HepG2 (cell line): ENCODE measurements at regions not wholly inside any gene's neighbourhood (a gene's known extent, or its start where the extent isn't known, plus 50 kb on each side); places are given as distances from the start of the nearest gene placed in this dataset.

ENCODE experiments used
- GTF2F1 ChIP-seq: fragments of 150-350 bp; IDR thresholded peaks from 2 replicates; pipeline ENCODE4 v1.6.1; 2014; ENCODE audit warnings: low read length
- NBN ChIP-seq: fragments of 450-650 bp; conservative IDR thresholded peaks from 2 replicates; pipeline ENCODE4 v1.6.1; 2017
- UBTF ChIP-seq: sonication (generic); formaldehyde crosslinking; IDR thresholded peaks from 2 replicates; pipeline ENCODE4 v1.4.0; 2020; ENCODE audit warnings: mild to moderate bottlenecking, missing genetic modification reagents
- WIZ ChIP-seq: sonication (generic); formaldehyde crosslinking; IDR thresholded peaks from 2 replicates; pipeline ENCODE4 v1.5.1; 2020; ENCODE audit warnings: mild to moderate bottlenecking, missing genetic modification reagents
- ZC3H4 ChIP-seq: sonication (generic); formaldehyde crosslinking; IDR thresholded peaks from 2 replicates; pipeline ENCODE4 v1.4.0; 2020; ENCODE audit warnings: missing genetic modification reagents, borderline replicate concordance
- ZNF501 ChIP-seq: sonication (generic); formaldehyde crosslinking; IDR thresholded peaks from 2 replicates; pipeline ENCODE4 v1.5.1; 2020; ENCODE audit warnings: mild to moderate bottlenecking, moderate library complexity, missing genetic modification reagents
- ZNF816 ChIP-seq: sonication (generic); formaldehyde crosslinking; IDR thresholded peaks from 2 replicates; pipeline ENCODE4 v1.8.0; 2022; ENCODE audit warnings: missing genetic modification reagents, mild to moderate bottlenecking, borderline replicate concordance

DNA sequence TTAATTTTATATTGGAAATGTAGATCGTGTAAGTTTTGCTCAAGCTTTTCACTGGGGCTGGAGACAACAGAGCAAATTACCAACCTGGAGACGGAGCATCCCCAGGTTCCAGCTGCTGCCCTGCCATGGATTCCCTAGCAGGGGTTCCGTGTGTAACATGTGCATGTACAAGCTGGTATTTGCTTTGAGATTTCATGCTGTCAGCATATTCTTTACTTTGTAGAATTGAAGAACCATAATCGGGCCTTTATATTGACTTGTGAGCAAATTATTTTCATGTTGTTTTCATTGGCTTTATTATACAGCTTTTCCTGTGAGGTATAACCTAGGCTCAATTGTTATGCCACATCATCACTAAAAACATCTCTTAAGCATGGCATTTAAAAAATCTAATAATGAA, 369.2 kb upstream of the COBL start:
- TF ChIP-seq ZNF501 (no peak), NBN (no peak), ZNF816 (CRISPR knock-in tag) (no peak), UBTF (CRISPR knock-in tag) (no peak), GTF2F1 (no peak), ZC3H4 (no peak), WIZ (no peak)
